ENCODE measurements at regions not wholly inside any gene's neighbourhood (a gene's known extent, or its start where the extent isn't known, plus 50 kb on each side); places are given as distances from the start of the nearest gene placed in this dataset.

- Histone ChIP-seq H3K4me3 (no peak overlapping the region), H3K36me3 (no peaks in the 10 kb centered on the region), H3K4me1 (no peaks in the 10 kb centered on the region), H3K27me3 (peaks cover 0 to 6% (median 0%) of the 10 kb centered on the region in 7 donors), H3K27ac (no peak overlapping the region), H3K9me3 (peaks cover 0 to 21% (median 5%) of the 10 kb centered on the region in 11 donors)
- DNase-seq, result no peak
- WGBS, 2 donors, result 78 to 83% methylated on average over 8 of the region's 8 CpGs
- TF ChIP-seq CTCF (IDR thresholded peaks at IDR 0.05), result no peak
- intact Hi-C loops (cut with DNase I), result no loop called here
- no peak for ATAC-seq
These were observed 126.1 kb downstream of the GAS1 start for GRCh38 chr9:86821006-86821845.

- DNase-seq (no peak), ATAC-seq (no peak)
- H3K27ac ChIP-seq, result no peak overlapping the region
- no peaks in the 10 kb centered on the region for H3K4me1 ChIP-seq
- 62 to 76% methylated on average over 1 of the region's 1 CpG for WGBS, 2 donors
- intact Hi-C loops (cut with DNase I), result no loop called here
- TF ChIP-seq CTCF (IDR thresholded peaks at IDR 0.05), result no peak
- peaks cover 0 to 21% (median 5%) of the 10 kb centered on the region in 11 donors for H3K9me3 ChIP-seq
- H3K36me3 ChIP-seq, result no peaks in the 10 kb centered on the region
- H3K27me3 ChIP-seq, result peaks cover 0 to 6% (median 0%) of the 10 kb centered on the region in 7 donors
- no peak overlapping the region for H3K4me3 ChIP-seq
These were observed 127.8 kb downstream of the GAS1 start for GRCh38 chr9:86819552-86819951.

GRCh38 chr9:86818636-86819035 is 128.7 kb downstream of the GAS1 start:
- TF ChIP-seq CTCF (IDR thresholded peaks at IDR 0.05), result no peak
- Histone ChIP-seq H3K9me3 (peaks cover 0 to 21% (median 5%) of the 10 kb centered on the region in 11 donors), H3K36me3 (no peaks in the 10 kb centered on the region), H3K27me3 (peaks cover 0 to 6% (median 0%) of the 10 kb centered on the region in 7 donors), H3K4me3 (no peak overlapping the region), H3K4me1 (no peaks in the 10 kb centered on the region), H3K27ac (no peak overlapping the region)
- ATAC-seq, result no peak
- intact Hi-C loops (cut with DNase I), result no loop called here
- no peak for DNase-seq
- 91 to 93% methylated on average over 6 of the region's 6 CpGs for WGBS, 2 donors

GRCh38 chr9:86816868-86817267 is 130.4 kb downstream of the GAS1 start:
- Histone ChIP-seq H3K36me3 (no peaks in the 10 kb centered on the region), H3K27me3 (peaks cover 0 to 6% (median 0%) of the 10 kb centered on the region in 7 donors), H3K27ac (no peak overlapping the region), H3K4me3 (no peak overlapping the region), H3K9me3 (peaks cover 0 to 16% (median 5%) of the 10 kb centered on the region in 11 donors), H3K4me1 (no peaks in the 10 kb centered on the region)
- no peak for DNase-seq
- TF ChIP-seq CTCF (IDR thresholded peaks at IDR 0.05), result no peak
- intact Hi-C loops (cut with DNase I), result no loop called here
- WGBS, 2 donors, result 93 to 96% methylated on average over 5 of the region's 5 CpGs
- ATAC-seq, result no peak

Data from heart right ventricle (tissue), 16 donors.